ENCODE measurements at regions not wholly inside any gene's neighbourhood (a gene's known extent, or its start where the extent isn't known, plus 50 kb on each side); places are given as distances from the start of the nearest gene placed in this dataset.

GRCh38 chr18:25497151-25497794, 145.3 kb upstream of the ZNF521 start:
- H3K36me3 ChIP-seq (ENCODE audit: control insufficient read depth in 2 of 2, extremely low read depth in 1 of 2, insufficient read depth in 2 of 2, low read length in 2 of 2) = no peaks in the 10 kb centered on the region
- H3K9me1 ChIP-seq (ENCODE audit: control insufficient read depth, extremely low read depth, insufficient read depth, low read length) = no peaks in the 10 kb centered on the region
- H3K79me2 ChIP-seq (ENCODE audit: control insufficient read depth, insufficient read depth, low read length) = no peaks in the 10 kb centered on the region
- H3K4me1 ChIP-seq (ENCODE audit: control insufficient read depth, extremely low read depth, insufficient read depth, low read length) = no peaks in the 10 kb centered on the region
- no peak overlapping the region for H2AFZ ChIP-seq (ENCODE audit: control insufficient read depth, low read length)
- H3K4me2 ChIP-seq (ENCODE audit: control insufficient read depth, extremely low read depth, insufficient read depth, low read depth, low read length) = no peak overlapping the region
- TF ChIP-seq CTCF (optimal IDR thresholded peaks at IDR 0.05 in 1 of 3, IDR thresholded peaks at IDR 0.05 in 1 of 3, conservative IDR thresholded peaks at IDR 0.05 in 1 of 3; ENCODE audit: extremely low read depth in 1 of 3, insufficient read depth in 2 of 3, low read length in 3 of 3) (no peak), EZH2 (IDR thresholded peaks at IDR 0.05; ENCODE audit: low read length) (no peak)
- H3K9me3 ChIP-seq (ENCODE audit: control insufficient read depth, low read depth, low read length) = no peaks in the 10 kb centered on the region
- no peak for FAIRE-seq
- dilution Hi-C loops (cut with MboI; ENCODE audit: extremely low pct_ligation_motif_present, low sequenced_read_pairs) = no loop called here
- no peak overlapping the region for H3K4me3 ChIP-seq (ENCODE audit: control insufficient read depth in 2 of 3, extremely low read depth in 1 of 3, insufficient read depth in 2 of 3, low read depth in 1 of 3, low read length in 3 of 3)
- no peak overlapping the region for H3K27ac ChIP-seq (ENCODE audit: control insufficient read depth, insufficient read depth, low read length)
- H4K20me1 ChIP-seq (ENCODE audit: control insufficient read depth, extremely low read depth, insufficient read depth, low read length) = no peaks in the 10 kb centered on the region
- no peaks in the 10 kb centered on the region for H3K27me3 ChIP-seq (ENCODE audit: control insufficient read depth, extremely low read depth, insufficient read depth, low read length)
- DNase-seq (ENCODE audit: low read depth, low spot score) = no peak
- H3K9ac ChIP-seq (ENCODE audit: control insufficient read depth, extremely low read depth, insufficient read depth, low read length) = no peak overlapping the region

GRCh38 chr18:25496544-25496943, 144.6 kb upstream of the ZNF521 start:
- no peaks in the 10 kb centered on the region for H3K36me3 ChIP-seq (ENCODE audit: control insufficient read depth in 2 of 2, extremely low read depth in 1 of 2, insufficient read depth in 2 of 2, low read length in 2 of 2)
- no peak overlapping the region for H3K27ac ChIP-seq (ENCODE audit: control insufficient read depth, insufficient read depth, low read length)
- FAIRE-seq = no peak
- H3K4me1 ChIP-seq (ENCODE audit: control insufficient read depth, extremely low read depth, insufficient read depth, low read length) = no peaks in the 10 kb centered on the region
- no peaks in the 10 kb centered on the region for H3K9me1 ChIP-seq (ENCODE audit: control insufficient read depth, extremely low read depth, insufficient read depth, low read length)
- no peak overlapping the region for H3K9ac ChIP-seq (ENCODE audit: control insufficient read depth, extremely low read depth, insufficient read depth, low read length)
- no peaks in the 10 kb centered on the region for H3K9me3 ChIP-seq (ENCODE audit: control insufficient read depth, low read depth, low read length)
- TF ChIP-seq CTCF (optimal IDR thresholded peaks at IDR 0.05 in 1 of 3, IDR thresholded peaks at IDR 0.05 in 1 of 3, conservative IDR thresholded peaks at IDR 0.05 in 1 of 3; ENCODE audit: extremely low read depth in 1 of 3, insufficient read depth in 2 of 3, low read length in 3 of 3) (no peak), EZH2 (IDR thresholded peaks at IDR 0.05; ENCODE audit: low read length) (no peak)
- no peaks in the 10 kb centered on the region for H4K20me1 ChIP-seq (ENCODE audit: control insufficient read depth, extremely low read depth, insufficient read depth, low read length)
- no peak overlapping the region for H3K4me2 ChIP-seq (ENCODE audit: control insufficient read depth, extremely low read depth, insufficient read depth, low read depth, low read length)
- no peak overlapping the region for H3K4me3 ChIP-seq (ENCODE audit: control insufficient read depth in 2 of 3, extremely low read depth in 1 of 3, insufficient read depth in 2 of 3, low read depth in 1 of 3, low read length in 3 of 3)
- dilution Hi-C loops (cut with MboI; ENCODE audit: extremely low pct_ligation_motif_present, low sequenced_read_pairs) = no loop called here
- H3K79me2 ChIP-seq (ENCODE audit: control insufficient read depth, insufficient read depth, low read length) = no peaks in the 10 kb centered on the region
- H2AFZ ChIP-seq (ENCODE audit: control insufficient read depth, low read length) = no peak overlapping the region
- H3K27me3 ChIP-seq (ENCODE audit: control insufficient read depth, extremely low read depth, insufficient read depth, low read length) = no peaks in the 10 kb centered on the region
- no peak for DNase-seq (ENCODE audit: low read depth, low spot score)

All from keratinocyte (primary cell).